WTC11 (cell line): ENCODE measurements at regions not wholly inside any gene's neighbourhood (a gene's known extent, or its start where the extent isn't known, plus 50 kb on each side); places are given as distances from the start of the nearest gene placed in this dataset.

Experiments
- ATAC-seq: fragments of 200-7000 bp; cut with Tn5 transposase; 2 replicates; pipeline ENCODE4 v1.10.0; 2021; ENCODE audit warnings: mild to moderate bottlenecking, moderate library complexity
- CTCF ChIA-PET: fragments of 300-600 bp; sonication (Branson Sonifier 250); formaldehyde crosslinking; loops from one replicate; lab custom pipeline; 2021; ENCODE audit warnings: antibody characterized with exemption; lab: Charles Lee
- POLR2A ChIA-PET: fragments of 350-600 bp; sonication (Branson Sonifier 250); formaldehyde crosslinking; loops from one replicate; lab custom pipeline; 2021; ENCODE audit warnings: antibody characterized with exemption; lab: Charles Lee
- DNase-seq: peaks from one replicate; pipeline ENCODE4 v3.0.0; 2021; ENCODE audit warnings: low spot score
- H3K27ac Mint-ChIP-seq: 2 replicates; pipeline ENCODE4 v1.8.0; 2021; ENCODE audit warnings: mixed read lengths
- H3K27me3 Mint-ChIP-seq: 2 replicates; pipeline ENCODE4 v1.8.0; 2021; ENCODE audit warnings: low read depth, mild to moderate bottlenecking, moderate library complexity, mixed read lengths
- H3K36me3 Mint-ChIP-seq: 2 replicates; pipeline ENCODE4 v1.8.0; 2021; ENCODE audit warnings: mixed read lengths
- H3K4me1 Mint-ChIP-seq: 2 replicates; pipeline ENCODE4 v1.8.0; 2022; ENCODE audit warnings: mixed read lengths
- H3K4me3 Mint-ChIP-seq: 2 replicates; pipeline ENCODE4 v1.8.0; 2021; ENCODE audit warnings: mild to moderate bottlenecking, moderate library complexity, mixed read lengths
- H3K9me3 Mint-ChIP-seq: 2 replicates; pipeline ENCODE4 v1.8.0; 2021; ENCODE audit warnings: mixed read lengths
- ESRRA ChIP-seq: sonication (generic); formaldehyde crosslinking; IDR thresholded peaks from 2 replicates; pipeline ENCODE4 v1.8.1; 2022; ENCODE audit warnings: mild to moderate bottlenecking, missing genetic modification reagents, borderline replicate concordance
- FOXP1 ChIP-seq: sonication (generic); formaldehyde crosslinking; IDR thresholded peaks from 2 replicates; pipeline ENCODE4 v1.8.0; 2022; ENCODE audit warnings: missing genetic modification reagents, mild to moderate bottlenecking, moderate library complexity, borderline replicate concordance
- IRF1 ChIP-seq: sonication (generic); formaldehyde crosslinking; IDR thresholded peaks from 2 replicates; pipeline ENCODE4 v1.8.0; 2023; ENCODE audit warnings: missing genetic modification reagents
- NFATC4 ChIP-seq: fragments of 250-450 bp; sonication (Bioruptor Pico); IDR thresholded peaks from 2 replicates; pipeline ENCODE4 v1.9.0; 2021; ENCODE audit warnings: mild to moderate bottlenecking
- NFE2L1 ChIP-seq: sonication (generic); formaldehyde crosslinking; IDR thresholded peaks from 2 replicates; pipeline ENCODE4 v1.8.1; 2023; ENCODE audit warnings: missing genetic modification reagents
- NR2C2 ChIP-seq: sonication (generic); formaldehyde crosslinking; IDR thresholded peaks from 2 replicates; pipeline ENCODE4 v1.8.0; 2022; ENCODE audit warnings: mild to moderate bottlenecking, missing genetic modification reagents
- PRRX2 ChIP-seq: fragments of 250-450 bp; sonication (Bioruptor Pico); IDR thresholded peaks from 2 replicates; pipeline ENCODE4 v1.8.0; 2021; ENCODE audit warnings: mild to moderate bottlenecking
- TP53 ChIP-seq: sonication (generic); formaldehyde crosslinking; IDR thresholded peaks from 2 replicates; pipeline ENCODE4 v1.8.1; 2023; ENCODE audit warnings: mild to moderate bottlenecking, missing genetic modification reagents
- ZBTB43 ChIP-seq: sonication (generic); formaldehyde crosslinking; IDR thresholded peaks from 2 replicates; pipeline ENCODE4 v1.8.1; 2023; ENCODE audit warnings: mild to moderate bottlenecking, missing genetic modification reagents
- ZNF317 ChIP-seq: sonication (generic); formaldehyde crosslinking; IDR thresholded peaks from 2 replicates; pipeline ENCODE4 v1.8.1; 2023; ENCODE audit warnings: low read depth, mild to moderate bottlenecking, moderate library complexity, missing genetic modification reagents, borderline replicate concordance
- TF ChIP-seq, protein P1 (sequence below): sonication (generic); formaldehyde crosslinking; IDR thresholded peaks from 2 replicates; pipeline ENCODE4 v1.8.0; 2023; ENCODE audit warnings: missing genetic modification reagents, mild to moderate bottlenecking, borderline replicate concordance
- TF ChIP-seq, protein P2 (sequence below): sonication (generic); formaldehyde crosslinking; IDR thresholded peaks from 2 replicates; pipeline ENCODE4 v1.8.0; 2022; ENCODE audit warnings: mild to moderate bottlenecking, missing genetic modification reagents
- TF ChIP-seq, protein P3 (sequence below): sonication (generic); formaldehyde crosslinking; IDR thresholded peaks from 2 replicates; pipeline ENCODE4 v1.8.1; 2023; ENCODE audit warnings: mild to moderate bottlenecking, missing genetic modification reagents, moderate library complexity
- TF ChIP-seq, protein P4 (sequence below): fragments of 250-450 bp; sonication (Bioruptor Pico); IDR thresholded peaks from 2 replicates; pipeline ENCODE4 v2.1.2; 2022; ENCODE audit warnings: mild to moderate bottlenecking, moderate library complexity
- TF ChIP-seq, protein P5 (sequence below): fragments of 250-450 bp; sonication (Bioruptor Pico); IDR thresholded peaks from 2 replicates; pipeline ENCODE4 v1.8.0; 2021; ENCODE audit warnings: mild to moderate bottlenecking

DNA sequence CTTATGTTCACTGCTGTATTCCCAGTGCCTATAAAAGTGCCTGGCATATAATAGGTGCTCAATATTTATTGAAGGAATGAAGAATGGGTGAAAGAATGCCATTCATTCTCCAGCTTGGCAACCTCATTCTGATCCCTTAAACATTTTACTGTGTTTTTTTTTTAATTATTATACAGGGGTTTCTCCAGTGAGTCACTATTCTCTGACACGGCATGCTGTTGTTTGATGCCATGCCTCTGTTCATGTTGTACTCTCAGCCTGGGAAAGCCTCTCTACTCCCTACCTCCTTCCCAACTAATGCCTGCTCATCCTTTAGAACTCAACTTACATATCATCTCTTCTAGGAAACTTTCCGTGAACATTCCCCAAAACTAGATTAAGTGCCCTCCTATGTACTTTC, 70.2 kb upstream of the PHF24 start (continued):
- TF ChIP-seq, protein P1, sequence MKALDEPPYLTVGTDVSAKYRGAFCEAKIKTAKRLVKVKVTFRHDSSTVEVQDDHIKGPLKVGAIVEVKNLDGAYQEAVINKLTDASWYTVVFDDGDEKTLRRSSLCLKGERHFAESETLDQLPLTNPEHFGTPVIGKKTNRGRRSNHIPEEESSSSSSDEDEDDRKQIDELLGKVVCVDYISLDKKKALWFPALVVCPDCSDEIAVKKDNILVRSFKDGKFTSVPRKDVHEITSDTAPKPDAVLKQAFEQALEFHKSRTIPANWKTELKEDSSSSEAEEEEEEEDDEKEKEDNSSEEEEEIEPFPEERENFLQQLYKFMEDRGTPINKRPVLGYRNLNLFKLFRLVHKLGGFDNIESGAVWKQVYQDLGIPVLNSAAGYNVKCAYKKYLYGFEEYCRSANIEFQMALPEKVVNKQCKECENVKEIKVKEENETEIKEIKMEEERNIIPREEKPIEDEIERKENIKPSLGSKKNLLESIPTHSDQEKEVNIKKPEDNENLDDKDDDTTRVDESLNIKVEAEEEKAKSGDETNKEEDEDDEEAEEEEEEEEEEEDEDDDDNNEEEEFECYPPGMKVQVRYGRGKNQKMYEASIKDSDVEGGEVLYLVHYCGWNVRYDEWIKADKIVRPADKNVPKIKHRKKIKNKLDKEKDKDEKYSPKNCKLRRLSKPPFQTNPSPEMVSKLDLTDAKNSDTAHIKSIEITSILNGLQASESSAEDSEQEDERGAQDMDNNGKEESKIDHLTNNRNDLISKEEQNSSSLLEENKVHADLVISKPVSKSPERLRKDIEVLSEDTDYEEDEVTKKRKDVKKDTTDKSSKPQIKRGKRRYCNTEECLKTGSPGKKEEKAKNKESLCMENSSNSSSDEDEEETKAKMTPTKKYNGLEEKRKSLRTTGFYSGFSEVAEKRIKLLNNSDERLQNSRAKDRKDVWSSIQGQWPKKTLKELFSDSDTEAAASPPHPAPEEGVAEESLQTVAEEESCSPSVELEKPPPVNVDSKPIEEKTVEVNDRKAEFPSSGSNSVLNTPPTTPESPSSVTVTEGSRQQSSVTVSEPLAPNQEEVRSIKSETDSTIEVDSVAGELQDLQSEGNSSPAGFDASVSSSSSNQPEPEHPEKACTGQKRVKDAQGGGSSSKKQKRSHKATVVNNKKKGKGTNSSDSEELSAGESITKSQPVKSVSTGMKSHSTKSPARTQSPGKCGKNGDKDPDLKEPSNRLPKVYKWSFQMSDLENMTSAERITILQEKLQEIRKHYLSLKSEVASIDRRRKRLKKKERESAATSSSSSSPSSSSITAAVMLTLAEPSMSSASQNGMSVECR (CRISPR knock-in tag) = no peak
- TF ChIP-seq, protein P2, sequence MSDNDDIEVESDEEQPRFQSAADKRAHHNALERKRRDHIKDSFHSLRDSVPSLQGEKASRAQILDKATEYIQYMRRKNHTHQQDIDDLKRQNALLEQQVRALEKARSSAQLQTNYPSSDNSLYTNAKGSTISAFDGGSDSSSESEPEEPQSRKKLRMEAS = no peak
- no peak for TF ChIP-seq NFE2L1 (CRISPR knock-in tag)
- TF ChIP-seq IRF1 (CRISPR knock-in tag) = no peak
- TF ChIP-seq NFATC4 (CRISPR knock-in tag) = no peak
- TF ChIP-seq, protein P3, sequence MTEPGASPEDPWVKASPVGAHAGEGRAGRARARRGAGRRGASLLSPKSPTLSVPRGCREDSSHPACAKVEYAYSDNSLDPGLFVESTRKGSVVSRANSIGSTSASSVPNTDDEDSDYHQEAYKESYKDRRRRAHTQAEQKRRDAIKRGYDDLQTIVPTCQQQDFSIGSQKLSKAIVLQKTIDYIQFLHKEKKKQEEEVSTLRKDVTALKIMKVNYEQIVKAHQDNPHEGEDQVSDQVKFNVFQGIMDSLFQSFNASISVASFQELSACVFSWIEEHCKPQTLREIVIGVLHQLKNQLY (CRISPR knock-in tag) = no peak
- TF ChIP-seq, all 79 proteins: peak for 0

GRCh38 chr9:34884747-34885189, 73.3 kb upstream of the PHF24 start:
- no peak for DNase-seq
- Mint-ChIP-seq H3K4me1 (no peaks in the 10 kb centered on the region), H3K27me3 (peaks cover 25% of the 10 kb centered on the region), H3K9me3 (no peaks in the 10 kb centered on the region; the same call in 1 of the 2 replicates), H3K27ac (no peak overlapping the region), H3K4me3 (no peak overlapping the region), H3K36me3 (no peaks in the 10 kb centered on the region)
- no peak for ATAC-seq
- POLR2A ChIA-PET = no interaction called here
- no peak for TF ChIP-seq PRRX2 (CRISPR knock-in tag)
- TF ChIP-seq NR2C2 (CRISPR knock-in tag) = no peak
- no peak for TF ChIP-seq TP53 (CRISPR knock-in tag)
- TF ChIP-seq, protein P4, sequence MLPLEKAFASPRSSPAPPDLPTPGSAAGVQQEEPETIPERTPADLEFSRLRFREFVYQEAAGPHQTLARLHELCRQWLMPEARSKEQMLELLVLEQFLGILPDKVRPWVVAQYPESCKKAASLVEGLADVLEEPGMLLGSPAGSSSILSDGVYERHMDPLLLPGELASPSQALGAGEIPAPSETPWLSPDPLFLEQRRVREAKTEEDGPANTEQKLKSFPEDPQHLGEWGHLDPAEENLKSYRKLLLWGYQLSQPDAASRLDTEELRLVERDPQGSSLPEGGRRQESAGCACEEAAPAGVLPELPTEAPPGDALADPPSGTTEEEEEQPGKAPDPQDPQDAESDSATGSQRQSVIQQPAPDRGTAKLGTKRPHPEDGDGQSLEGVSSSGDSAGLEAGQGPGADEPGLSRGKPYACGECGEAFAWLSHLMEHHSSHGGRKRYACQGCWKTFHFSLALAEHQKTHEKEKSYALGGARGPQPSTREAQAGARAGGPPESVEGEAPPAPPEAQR = no peak
- CTCF ChIA-PET = no interaction called here

GRCh38 chr9:34876096-34876495, 82.0 kb upstream of the PHF24 start:
- peaks cover 29% of the 10 kb centered on the region for H3K27me3 Mint-ChIP-seq
- no peaks in the 10 kb centered on the region for H3K4me1 Mint-ChIP-seq
- CTCF ChIA-PET = no interaction called here
- no peak for ATAC-seq
- TF ChIP-seq ZNF317 (CRISPR knock-in tag) = no peak
- TF ChIP-seq, protein P5, sequence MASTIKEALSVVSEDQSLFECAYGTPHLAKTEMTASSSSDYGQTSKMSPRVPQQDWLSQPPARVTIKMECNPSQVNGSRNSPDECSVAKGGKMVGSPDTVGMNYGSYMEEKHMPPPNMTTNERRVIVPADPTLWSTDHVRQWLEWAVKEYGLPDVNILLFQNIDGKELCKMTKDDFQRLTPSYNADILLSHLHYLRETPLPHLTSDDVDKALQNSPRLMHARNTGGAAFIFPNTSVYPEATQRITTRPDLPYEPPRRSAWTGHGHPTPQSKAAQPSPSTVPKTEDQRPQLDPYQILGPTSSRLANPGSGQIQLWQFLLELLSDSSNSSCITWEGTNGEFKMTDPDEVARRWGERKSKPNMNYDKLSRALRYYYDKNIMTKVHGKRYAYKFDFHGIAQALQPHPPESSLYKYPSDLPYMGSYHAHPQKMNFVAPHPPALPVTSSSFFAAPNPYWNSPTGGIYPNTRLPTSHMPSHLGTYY (CRISPR knock-in tag) = no peak
- no peak for TF ChIP-seq FOXP1 (CRISPR knock-in tag)
- TF ChIP-seq ZBTB43 (CRISPR knock-in tag) = no peak
- TF ChIP-seq ESRRA = no peak
- no peak overlapping the region for H3K27ac Mint-ChIP-seq
- DNase-seq = no peak
- H3K4me3 Mint-ChIP-seq = no peak overlapping the region
- no peaks in the 10 kb centered on the region for H3K36me3 Mint-ChIP-seq
- peaks cover 33% of the 10 kb centered on the region for H3K9me3 Mint-ChIP-seq
- POLR2A ChIA-PET = no interaction called here
